Stimulated activated CD4-positive, alpha-beta T cell treated with anti-CD3 and anti-CD28 coated beads, Interleukin-1b, Interleukin-23, amount 100 ng/mL, for 1 hour (primary cell): ENCODE measurements at regions not wholly inside any gene's neighbourhood (a gene's known extent, or its start where the extent isn't known, plus 50 kb on each side); places are given as distances from the start of the nearest gene placed in this dataset.

Source experiments
- DNase-seq, 2 donors: peaks; one replicate each; pipeline ENCODE4 v3.0.0-alpha.2; 2020; ENCODE audit warnings: low read depth in 2 of 2

- DNase-seq, result no peak
Measured at GRCh38 chr11:113634940-113635575, 71.0 kb downstream of the TMPRSS5 start.

- DNase-seq, result no peak
Measured at GRCh38 chr11:113632981-113633380, 73.1 kb downstream of the TMPRSS5 start.

GRCh38 chr11:113629562-113629961 lies 76.5 kb downstream of the TMPRSS5 start:
- DNase-seq, result no peak

DNA sequence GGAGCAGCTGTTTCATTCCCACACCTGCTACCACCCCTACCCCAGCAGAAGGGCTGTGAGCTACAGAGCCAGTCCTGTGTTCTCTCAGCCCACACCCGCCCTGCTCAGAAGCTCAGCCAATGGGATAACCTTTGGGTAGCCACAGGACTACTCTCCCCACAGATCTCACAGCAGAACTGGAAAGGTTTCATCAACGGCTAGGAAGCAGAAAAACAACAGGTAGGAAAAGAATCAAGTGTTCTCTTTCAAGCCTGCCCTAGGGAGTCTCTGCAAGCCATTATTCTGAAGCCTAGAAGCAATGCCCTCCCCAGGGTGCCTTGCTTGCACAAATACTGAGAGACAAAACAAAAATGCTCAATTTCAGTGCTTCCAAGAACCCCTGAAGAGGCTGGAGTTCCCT lies 77.2 kb downstream of the TMPRSS5 start:
- DNase-seq, result no peak

DNA sequence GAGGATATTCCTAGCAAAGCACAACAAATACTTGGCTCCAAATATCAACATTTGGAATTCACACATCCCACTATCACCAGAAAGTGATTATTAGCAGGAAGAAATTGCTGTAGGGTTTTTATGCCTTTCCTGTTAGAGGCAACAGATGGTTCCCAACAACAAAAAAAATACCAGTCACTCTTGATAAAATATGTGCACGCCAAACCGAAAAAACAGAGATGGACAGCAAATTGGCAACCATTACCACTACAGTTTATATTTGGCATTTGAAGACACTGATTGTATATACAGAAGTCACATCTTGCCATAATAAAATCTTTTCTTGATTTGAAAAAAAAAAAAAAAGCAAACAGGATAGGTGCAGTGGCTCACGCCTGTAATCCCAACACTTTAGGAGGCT lies 78.2 kb downstream of the TMPRSS5 start:
- DNase-seq, result no peak

DNA sequence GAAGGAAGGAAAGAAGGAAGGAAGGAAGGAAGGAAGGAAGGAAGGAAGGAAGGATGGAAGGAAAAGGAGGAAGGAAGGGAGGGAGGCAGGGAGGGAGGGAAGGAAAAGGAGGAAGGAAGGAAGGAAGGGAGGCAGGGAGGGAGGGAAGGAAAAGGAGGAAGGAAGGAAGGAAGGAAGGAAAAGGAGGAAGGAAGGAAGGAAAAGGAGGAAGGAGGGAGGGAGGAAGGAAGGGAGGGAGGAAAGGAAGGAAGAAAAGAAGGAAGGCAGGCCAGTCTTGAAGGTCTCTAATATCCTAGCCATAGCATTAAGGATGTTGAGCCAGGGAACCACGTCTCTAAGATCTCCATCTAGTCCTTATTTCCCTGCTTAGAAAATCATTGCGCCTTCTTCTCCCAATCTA lies 78.8 kb downstream of the TMPRSS5 start:
- no peak for DNase-seq

DNA sequence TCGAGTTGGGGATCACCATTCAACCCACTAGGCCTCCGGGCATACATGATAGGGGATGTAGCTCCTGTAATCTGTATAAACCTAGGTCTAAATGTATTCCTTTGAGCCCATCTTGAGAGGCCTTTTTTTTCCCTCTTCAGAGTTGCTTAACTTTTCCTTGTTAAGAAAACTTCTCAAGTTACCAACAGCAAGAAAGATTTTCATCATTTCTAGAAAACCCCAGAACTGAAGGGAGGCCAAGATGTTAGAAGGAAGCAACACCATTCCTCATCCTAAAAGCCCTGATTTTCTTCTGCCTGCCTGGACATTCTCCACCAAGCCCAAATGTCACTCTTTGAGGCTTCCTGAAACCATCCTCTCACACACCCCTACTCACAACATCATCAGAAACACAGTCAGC lies 79.4 kb downstream of the TMPRSS5 start:
- no peak for DNase-seq

DNA sequence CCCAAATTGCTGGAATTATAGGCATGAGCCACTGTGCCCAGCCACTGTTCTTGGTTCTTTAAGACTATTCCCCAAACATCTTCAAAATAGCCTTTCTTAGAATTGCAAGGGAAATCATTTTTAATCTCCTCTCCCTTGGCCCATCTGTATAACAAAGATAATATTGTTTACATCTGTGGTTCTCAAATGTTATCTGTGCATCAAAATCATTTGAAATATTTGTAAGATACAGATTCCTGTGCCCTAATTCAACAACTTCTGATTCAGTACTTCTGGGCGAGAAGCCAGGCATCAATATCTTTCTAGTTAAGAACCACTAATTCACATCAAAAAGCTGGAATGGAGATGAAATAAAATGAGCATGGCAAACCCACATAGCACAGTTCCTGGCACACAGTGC lies 83.0 kb downstream of the TMPRSS5 start:
- no peak for DNase-seq

- DNase-seq, result no peak
Measured at GRCh38 chr11:113618360-113618759, 87.7 kb downstream of the TMPRSS5 start.

DNA sequence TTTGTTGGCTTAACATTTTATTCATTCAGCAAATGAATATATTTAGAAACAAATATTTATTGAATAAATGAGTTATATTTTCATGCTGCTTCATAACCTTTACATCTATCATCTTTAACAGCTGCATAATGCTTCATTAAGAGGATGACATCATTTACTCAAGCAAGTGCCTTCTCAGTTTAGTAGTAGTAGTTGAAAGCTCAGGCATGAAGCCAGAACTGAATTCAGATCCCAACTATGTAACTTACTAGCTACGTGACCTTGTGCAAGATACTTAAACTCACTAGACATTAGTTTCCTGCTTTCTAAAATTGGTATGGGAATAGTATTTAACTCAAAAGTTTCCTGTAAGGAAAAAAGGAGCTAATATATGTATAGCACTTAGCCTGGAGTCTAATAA lies 90.3 kb downstream of the TMPRSS5 start:
- DNase-seq, result no peak

GRCh38 chr11:113615098-113615497 lies 91.0 kb downstream of the TMPRSS5 start:
- DNase-seq, result no peak

DNA sequence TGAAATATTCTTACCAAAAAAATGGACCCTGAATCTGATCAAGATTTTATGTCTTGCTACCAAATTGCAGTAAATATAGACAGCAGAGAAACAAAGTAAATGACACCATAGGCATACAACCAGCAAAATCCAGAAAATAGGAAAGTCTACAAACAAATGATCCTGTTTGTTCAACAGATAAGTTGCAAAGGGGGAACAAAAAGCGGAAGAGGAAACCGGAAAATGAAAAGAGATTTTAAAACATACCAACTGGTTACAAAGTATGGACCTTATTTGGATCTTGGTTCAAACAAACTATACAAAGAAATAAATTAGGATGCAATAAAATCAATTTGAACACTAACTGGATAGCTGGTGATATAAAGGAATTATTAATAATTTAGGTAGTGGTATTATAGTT lies 92.0 kb downstream of the TMPRSS5 start:
- no peak for DNase-seq

- DNase-seq, result no peak
Measured at GRCh38 chr11:113613619-113614018, 92.5 kb downstream of the TMPRSS5 start.

- no peak for DNase-seq
Measured at GRCh38 chr11:113604186-113604585, 101.9 kb downstream of the TMPRSS5 start.

DNA sequence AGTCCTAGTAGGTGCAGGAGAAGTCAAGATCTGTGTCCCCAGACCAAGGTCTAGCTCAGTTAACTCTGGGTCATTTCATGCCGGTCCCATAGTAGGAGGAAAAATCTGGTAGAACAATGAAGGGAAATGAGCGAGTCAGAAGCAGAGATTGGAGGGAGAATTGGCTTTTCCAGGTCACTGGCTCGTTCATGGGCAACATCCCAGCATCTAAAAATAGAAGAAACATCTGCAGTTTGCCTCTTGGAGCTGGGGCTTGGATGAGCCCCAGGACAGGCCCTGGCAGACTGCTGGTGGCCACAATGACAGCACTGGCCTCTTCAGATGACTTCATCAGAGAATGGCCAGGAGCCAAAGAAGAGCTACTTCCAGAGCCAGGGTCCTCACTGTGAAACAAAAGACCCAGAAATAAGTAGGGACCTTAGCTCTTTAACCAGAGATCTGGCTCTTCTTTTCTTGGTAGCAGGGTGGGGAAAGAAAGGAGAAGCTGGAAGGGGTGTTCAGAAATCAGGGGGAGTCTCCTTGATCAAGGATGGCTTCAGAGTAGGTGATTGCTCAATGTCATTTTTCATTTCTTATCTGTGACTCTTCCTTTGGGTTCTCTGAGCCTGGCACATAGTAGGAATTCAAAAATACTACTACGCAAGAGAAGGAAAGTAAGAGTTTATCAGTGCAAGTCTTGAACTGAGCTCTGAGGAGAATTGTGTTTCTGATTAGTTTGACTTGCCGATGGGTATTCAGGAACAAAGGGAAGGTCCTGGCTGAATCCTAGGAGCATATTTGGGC lies 102.6 kb downstream of the TMPRSS5 start:
- DNase-seq, result no peak

GRCh38 chr11:113602483-113602882 lies 103.6 kb downstream of the TMPRSS5 start:
- no peak for DNase-seq

DNA sequence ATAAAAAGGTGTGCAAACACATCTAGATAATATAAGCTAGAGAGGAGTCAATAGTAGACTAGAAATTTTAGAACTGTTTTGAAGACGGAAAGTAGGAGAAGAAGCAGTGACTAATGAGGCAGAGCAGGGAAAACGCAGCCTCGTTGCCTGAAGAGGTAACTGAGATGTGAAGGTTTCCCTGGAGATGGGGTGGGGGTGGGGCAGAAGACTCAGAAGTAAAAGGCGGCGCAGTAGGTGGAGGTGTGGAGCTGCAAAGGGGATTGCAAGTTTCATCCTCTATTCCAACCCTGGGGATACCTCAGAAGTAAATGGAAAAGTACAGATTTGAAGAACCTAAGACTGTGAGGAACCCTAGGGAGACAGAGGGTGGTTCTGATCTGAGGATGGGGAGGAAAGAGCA lies 109.5 kb downstream of the TMPRSS5 start:
- no peak for DNase-seq

GRCh38 chr11:113595810-113596594 lies 110.1 kb downstream of the TMPRSS5 start:
- no peak for DNase-seq

GRCh38 chr11:113593698-113594308 lies 112.3 kb downstream of the TMPRSS5 start:
- no peak for DNase-seq

DNA sequence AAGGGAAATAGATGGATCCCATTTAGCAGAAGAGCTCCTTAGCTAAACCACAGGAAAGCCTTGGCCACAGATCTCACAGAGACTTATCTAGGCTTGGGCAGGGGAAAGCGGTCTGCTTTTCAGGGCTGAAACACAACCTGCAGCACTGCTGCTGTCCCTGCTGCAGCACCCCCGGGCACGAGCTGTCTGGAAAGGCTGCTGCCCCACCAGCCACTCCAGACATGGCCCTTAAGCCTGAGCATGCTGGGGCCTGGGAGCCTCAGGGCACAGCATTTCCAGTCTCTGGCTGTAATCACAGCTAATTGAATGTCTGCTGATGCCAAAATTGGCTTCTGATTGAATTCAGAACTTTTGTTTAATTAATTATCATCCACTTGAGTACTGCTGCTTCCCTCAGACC lies 115.0 kb downstream of the TMPRSS5 start:
- DNase-seq, result no peak

DNA sequence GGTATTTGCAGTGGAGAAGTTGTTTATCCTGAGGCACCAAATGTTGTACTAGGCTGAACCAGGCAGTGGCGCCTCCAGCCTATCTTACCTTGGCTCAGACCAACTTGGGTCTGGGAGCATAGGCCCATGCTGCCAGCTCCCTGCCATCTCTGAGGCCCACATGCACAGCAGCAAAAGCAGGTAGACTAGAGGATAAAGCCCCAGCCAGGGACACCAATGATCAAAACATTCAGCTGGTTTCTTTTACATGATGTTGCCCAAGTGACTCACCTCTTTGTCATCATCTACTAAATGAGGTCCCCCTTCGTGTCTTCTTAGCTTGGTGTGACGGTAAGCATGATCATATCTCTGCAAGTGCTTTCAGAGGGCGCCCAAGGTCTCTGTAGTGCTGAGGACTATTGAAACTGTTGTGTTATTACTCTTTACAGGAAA lies 112.1 kb upstream of the DRD2 start:
- no peak for DNase-seq

DNA sequence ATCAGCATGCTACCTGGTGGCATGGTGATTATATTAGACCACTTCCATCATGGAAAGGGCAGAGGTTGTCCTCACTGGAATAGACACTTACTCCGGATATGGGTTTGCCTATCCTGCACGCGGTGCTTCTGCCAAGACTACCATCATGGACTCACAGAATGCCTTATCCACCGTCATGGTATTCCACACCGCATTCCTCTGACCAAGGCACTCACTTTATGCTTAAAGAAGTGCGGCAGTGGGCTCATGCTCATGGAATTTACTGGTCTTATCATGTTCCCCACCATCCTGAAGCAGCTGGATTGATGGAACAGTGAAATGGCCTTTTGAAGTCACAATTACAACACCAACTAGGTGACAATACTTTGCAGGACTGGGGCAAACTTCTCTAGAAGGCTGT lies 109.2 kb upstream of the DRD2 start:
- no peak for DNase-seq
